GM19468 (cell line): ENCODE measurements at regions not wholly inside any gene's neighbourhood (a gene's known extent, or its start where the extent isn't known, plus 50 kb on each side); places are given as distances from the start of the nearest gene placed in this dataset.

Experiments
- ATAC-seq: cut with Tn5 transposase; IDR thresholded peaks from one replicate; pipeline ENCODE4 v1.9.1; 2021; ENCODE audit warnings: mild to moderate bottlenecking, moderate library complexity, moderate number of reproducible peaks; ENCODE audit not compliant: unreplicated experiment; ENCODE audit errors: extremely low read depth

GRCh38 chr2:177015356-177015923 is 197.2 kb upstream of the HNRNPA3 start:
- no peak for ATAC-seq

DNA sequence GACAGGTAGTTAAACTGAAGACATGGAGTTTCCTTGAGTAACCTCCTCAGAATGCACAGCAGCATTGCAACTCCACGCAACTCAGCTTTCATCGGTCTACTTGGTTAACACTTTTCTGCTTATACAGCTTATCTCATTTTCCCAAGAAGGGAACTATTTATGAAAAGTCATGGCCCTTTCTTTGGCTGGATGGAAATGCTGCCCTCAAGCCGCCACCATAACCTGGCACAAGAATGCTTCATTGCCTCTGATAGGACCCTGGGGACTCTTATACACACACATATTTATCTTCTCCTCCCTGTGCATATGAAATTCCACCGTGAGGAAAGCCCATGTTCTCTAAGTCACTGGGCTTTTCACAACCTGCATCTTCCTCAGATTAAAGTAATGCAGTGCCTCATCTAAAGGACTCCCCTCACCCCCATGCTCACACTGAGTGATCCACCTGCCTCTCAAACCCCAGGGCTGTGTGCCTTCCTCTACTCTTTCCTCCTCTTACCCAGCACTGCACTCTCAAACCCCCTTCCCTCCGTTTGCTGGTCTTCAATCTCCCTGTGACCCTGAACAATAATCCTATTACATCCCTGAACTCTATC is 192.0 kb upstream of the HNRNPA3 start:
- ATAC-seq, result no peak

DNA sequence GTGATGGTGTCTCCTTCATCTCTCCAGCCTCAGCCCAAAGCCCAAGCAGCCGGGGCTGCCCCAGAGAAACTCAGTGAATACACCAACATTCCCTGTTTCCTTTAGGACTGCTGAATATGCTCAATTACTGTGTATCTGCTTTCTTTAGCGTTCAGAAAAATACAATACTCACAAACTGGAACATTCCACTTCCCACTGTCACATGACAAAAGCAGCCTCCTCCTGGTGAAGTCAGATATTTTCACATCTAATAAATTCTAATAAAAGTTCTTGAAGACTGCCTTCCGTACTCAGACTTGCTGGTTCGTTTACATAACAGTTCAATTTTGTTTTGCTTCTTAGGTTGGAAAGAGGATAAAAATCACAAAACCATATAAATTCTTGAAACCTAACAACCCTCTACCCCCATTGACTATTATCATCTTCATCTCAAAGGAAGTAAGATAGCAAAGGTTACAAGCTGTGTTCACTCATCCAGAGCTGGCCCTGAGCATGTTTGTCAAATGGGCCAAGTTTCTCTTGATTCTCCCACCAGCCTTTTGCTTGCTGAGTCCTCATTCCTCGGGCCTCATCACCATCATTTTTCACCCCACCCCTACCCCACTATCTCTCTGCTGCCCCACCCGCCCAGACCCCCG is 190.8 kb upstream of the HNRNPA3 start:
- ATAC-seq, result no peak

GRCh38 chr2:177024765-177025164 is 187.8 kb upstream of the HNRNPA3 start:
- no peak for ATAC-seq

GRCh38 chr2:177026253-177026652 is 186.3 kb upstream of the HNRNPA3 start:
- no peak for ATAC-seq

DNA sequence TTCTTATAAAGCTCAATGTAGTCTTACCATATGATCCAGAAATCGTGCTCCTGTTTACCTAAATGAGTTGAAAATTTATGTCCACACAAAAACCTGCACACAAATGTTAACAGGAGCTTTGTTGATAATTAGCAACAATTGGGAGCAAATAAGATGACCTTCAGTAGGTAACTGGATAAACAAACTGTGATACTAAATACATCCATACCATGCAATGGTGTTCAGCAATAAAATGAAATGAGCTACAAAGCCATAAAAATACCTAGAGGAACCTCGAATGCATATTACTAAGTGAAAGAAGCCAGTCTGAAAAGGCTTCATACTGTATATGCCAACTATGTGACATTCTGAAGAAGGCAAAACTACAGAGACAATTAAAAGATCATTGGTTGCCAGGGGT is 185.6 kb upstream of the HNRNPA3 start:
- ATAC-seq, result no peak

DNA sequence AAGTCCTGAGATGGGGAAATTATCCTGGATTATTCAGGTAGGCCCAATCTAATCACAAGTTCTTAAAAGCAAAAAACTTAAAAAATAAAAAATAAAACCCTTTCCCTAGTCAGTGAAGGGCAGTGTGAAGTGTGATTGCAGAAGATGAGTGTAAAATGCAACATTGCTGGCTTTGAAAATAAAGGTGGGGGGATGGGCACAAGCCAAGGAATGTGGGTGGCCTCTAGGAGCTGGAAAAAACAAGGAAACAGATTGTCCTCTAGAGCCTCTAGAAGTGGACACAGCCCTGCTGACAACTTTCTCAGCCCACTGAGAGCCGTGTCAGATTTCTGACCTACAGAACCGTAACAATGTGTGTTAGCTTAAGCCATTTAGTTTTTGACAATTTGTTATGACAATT is 184.3 kb upstream of the HNRNPA3 start:
- no peak for ATAC-seq

- no peak for ATAC-seq
These were observed 183.5 kb upstream of the HNRNPA3 start for GRCh38 chr2:177029075-177029474.

GRCh38 chr2:177029501-177029900 is 183.1 kb upstream of the HNRNPA3 start:
- ATAC-seq, result no peak

GRCh38 chr2:177029901-177030300 is 182.7 kb upstream of the HNRNPA3 start:
- no peak for ATAC-seq

GRCh38 chr2:177030451-177031105 is 182.0 kb upstream of the HNRNPA3 start:
- no peak for ATAC-seq

DNA sequence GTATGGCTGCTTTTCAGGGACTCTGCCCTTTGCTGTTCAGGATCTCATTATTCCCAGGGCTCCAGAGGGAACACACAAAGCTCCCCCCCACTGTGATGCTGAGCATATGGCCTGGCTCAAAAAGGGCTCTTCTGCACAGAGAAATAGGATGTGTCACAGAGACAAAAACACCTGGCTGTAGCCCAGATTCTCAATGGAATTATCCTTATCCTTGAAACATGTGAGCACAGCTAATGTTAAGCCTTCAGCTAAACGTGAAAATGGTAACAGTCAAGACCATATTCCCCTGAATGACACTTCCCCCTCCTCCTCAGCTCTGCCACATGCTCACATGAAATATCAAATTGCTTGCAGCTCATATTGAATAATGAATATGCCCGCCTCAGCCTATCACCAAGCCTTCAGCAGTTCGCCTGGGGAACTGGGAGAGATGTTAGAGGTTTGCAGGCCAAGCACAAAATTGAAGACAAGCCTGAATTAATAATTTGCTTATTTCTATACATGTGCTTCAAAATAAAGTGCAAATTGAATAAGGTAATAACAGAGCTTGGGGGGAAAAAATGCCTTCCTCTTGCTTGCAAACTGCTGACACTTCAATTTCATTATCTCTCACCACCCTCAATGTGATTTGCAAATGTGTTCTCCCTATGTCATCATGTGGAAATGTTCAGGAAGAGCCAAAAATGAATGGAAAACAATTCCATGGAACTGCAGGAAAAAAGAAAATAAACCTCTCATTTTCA is 181.0 kb upstream of the HNRNPA3 start:
- no peak for ATAC-seq

GRCh38 chr2:177036747-177037146 is 175.8 kb upstream of the HNRNPA3 start:
- ATAC-seq, result no peak

DNA sequence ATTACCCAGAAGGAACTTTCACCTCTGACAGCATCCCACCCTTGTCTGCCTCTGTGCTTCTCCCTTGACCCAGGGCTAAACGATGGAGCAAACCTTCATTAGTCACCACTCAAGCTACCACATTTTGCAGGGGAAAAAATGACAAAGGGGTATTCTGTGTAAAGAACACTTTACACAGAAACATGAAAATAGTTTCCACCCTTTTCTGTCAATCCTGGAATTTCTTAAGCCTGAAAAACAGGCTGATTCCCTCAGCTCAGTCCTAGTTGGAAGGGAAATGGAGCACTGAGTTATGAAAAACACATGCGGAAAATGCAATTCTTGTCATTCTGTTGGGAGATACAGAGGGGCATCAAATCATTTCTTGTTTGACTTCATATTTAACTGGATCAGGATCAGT is 175.0 kb upstream of the HNRNPA3 start:
- ATAC-seq, result no peak

- ATAC-seq, result no peak
These were observed 173.7 kb upstream of the HNRNPA3 start for GRCh38 chr2:177038787-177039484.

- ATAC-seq, result no peak
These were observed 170.3 kb upstream of the HNRNPA3 start for GRCh38 chr2:177042311-177042710.

DNA sequence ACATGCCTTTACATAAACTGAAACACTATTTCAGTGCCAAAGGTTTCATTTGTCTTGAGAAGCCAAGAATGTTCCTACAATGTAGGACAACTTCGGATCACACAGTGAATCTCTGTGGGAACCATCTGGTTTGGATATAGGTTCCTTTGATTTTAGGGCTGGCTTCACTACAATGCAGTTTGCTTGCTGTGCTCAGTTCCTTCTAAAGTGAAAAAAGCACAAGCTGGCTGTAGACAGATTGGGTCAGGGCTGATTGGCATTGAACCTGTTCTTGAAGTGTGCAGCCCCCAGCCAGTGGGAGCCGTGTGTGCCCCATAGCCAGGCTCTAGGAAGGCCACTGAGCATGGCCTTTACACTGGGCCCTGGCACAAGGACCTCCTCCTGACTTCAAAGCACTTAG is 167.9 kb upstream of the HNRNPA3 start:
- ATAC-seq, result no peak

- ATAC-seq, result no peak
These were observed 163.6 kb upstream of the HNRNPA3 start for GRCh38 chr2:177048981-177049380.

DNA sequence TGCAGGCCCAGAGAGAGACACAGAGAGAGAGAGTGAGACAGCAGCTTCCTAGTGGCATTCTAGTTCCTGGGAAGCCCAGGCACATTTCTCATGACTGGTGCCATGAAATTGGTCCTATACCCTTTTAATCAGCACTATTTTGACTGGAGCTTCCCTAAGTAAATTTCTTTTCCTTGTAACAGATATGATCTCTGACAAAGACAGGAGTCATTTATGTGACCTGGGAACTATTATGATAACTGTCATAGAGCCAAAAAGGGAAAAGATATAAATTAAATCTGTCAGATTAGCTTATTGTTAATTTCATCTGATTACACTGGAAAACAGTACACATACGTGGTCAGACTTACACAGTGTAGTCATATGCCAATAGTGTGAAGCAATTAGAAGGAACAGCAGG is 161.3 kb upstream of the HNRNPA3 start:
- ATAC-seq, result no peak

- ATAC-seq, result no peak
These were observed 160.1 kb upstream of the HNRNPA3 start for GRCh38 chr2:177052471-177052870.
